GM21515 (cell line): ENCODE measurements at regions not wholly inside any gene's neighbourhood (a gene's known extent, or its start where the extent isn't known, plus 50 kb on each side); places are given as distances from the start of the nearest gene placed in this dataset.

Experiments
- ATAC-seq: cut with Tn5 transposase; IDR thresholded peaks from one replicate; pipeline ENCODE4 v1.9.1; 2021; ENCODE audit not compliant: unreplicated experiment

DNA sequence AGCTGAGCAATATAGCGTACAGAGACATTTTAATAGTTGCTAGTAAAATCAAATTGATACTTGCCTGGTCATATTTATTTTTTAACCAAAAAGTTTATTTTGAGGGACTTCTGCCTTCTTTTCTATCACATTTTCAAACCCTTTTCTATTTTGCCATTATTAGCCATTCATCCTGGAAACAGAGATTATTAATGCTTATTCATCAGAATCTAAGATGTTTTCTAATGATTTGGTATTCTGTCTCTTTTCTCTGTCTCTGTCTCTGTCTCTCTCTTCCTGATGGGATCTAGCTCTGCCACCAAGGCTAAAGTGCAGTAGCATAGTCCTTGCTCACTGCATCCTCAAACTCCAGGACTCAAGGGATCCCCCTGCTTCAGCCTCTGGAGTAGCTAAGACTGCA is 871.3 kb upstream of the CDH8 start:
- no peak for ATAC-seq

- ATAC-seq: no peak
These were observed 867.8 kb upstream of the CDH8 start for GRCh38 chr16:62903961-62904502.

- no peak for ATAC-seq
These were observed 863.5 kb upstream of the CDH8 start for GRCh38 chr16:62899737-62900136.

DNA sequence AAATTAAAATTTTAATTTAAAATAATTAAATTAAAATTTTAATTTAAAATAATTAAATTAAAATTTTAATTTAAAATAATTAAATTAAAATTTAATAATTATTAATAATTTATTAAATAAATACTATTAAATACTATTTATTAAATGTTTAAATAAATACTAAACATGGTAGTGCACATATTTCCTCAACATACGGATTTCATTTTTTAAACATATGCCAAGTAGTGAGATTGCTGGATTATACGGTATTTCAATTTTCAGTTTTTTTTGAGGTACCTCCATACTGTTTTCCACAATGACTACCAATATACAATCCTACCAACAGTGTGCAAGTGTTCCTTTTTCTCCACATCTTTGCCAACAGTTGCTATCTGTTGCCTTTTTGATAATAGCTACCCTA is 852.9 kb upstream of the CDH8 start:
- no peak for ATAC-seq

DNA sequence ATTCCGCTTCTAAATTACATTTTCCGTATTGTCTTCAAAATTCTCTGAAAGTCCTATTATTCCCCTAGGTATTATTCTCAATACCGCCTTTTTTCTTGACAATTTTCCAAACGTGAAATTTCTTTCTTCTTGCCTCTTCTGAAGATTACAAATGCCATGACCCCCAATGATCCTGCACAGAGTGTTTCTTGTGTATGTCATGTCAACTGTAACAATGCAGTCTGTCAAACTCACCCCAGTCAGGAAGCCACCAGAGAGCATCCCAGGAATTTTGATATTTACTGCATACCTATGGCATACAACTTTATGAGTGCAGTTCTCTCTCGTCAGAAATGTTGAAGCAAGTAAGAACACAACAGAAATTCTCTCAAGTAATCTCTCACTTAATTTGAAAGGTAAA is 847.3 kb upstream of the CDH8 start:
- no peak for ATAC-seq

- no peak for ATAC-seq
These were observed 846.4 kb upstream of the CDH8 start for GRCh38 chr16:62882552-62883221.

- ATAC-seq: no peak
These were observed 839.9 kb upstream of the CDH8 start for GRCh38 chr16:62876133-62876532.

DNA sequence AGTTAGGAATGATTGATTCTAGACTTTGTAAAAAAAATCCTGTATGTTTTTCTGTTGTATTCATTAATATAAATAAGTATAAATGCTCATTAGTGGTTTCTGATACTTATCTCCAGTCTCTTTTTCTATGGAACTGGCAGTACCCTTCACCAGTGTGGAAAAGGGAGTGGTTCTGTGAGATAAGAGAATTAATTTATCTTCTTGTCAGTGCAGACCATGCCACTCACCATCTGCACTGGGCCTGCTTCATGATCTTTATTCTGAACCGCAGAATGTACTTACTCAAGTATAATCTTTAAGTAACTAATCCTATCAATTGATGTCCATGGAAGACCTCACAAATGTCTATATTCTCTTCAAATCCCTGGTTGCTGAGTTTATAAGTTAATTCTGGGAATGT is 836.1 kb upstream of the CDH8 start:
- ATAC-seq: no peak

DNA sequence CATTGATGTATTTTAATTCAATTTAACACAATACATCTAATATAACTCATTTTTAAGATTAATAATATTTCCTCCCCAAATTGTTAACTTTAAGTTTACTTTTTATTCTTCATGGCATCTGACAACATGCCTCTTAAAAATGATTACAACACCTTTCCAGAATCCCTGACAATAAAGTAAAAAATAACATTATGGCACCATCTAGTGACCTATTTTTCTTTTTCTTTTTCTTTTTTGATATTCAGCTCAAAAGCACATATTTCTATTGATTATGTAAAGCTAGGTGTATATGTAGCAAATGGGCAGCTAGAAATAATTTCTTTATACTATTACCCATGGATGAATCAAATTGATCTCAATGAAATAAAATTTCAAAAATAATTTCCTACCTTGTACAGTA is 834.3 kb upstream of the CDH8 start:
- ATAC-seq: no peak

DNA sequence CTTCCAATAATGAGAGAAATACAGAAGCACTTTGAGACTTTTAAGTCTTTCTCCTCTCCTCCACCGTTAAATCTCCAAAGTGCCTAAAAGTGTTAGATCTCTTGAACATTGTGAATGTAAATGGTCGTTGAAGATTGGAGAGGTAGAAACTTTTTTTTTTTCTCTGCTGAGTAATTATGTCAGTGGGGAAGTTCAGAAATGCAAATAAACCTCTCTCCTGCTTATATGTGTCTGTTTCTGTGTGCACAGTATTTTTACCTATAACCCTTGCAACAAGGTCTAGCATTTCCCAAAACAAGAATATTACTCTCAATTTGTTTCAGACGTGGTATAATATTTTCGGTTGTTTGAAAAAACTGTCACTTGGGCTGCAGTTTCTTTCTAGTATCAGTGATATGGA is 833.6 kb upstream of the CDH8 start:
- ATAC-seq: no peak

DNA sequence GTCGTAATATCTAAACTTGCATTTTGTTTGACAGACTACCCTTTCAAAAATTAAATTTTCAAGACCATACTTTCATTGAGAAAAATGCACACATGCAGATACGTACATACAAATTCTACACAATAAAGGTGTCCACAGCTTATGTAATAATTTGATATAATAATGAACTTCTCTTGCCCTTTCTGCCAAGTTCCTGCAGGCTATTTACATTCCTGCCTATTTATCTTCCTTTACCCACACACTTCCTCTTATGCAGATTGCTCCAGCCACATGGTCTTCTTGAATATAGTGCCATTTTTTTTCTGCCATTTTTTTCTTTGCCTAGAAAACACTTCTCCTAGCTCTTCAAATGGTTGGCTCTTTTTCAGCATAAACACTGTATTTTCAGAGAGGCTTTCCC is 826.9 kb upstream of the CDH8 start:
- no peak for ATAC-seq

GRCh38 chr16:62853887-62854286 is 817.6 kb upstream of the CDH8 start:
- no peak for ATAC-seq

- no peak for ATAC-seq
These were observed 810.3 kb upstream of the CDH8 start for GRCh38 chr16:62846399-62847057.

GRCh38 chr16:62832214-62832613 is 796.0 kb upstream of the CDH8 start:
- ATAC-seq: no peak

GRCh38 chr16:62831235-62831850 is 795.1 kb upstream of the CDH8 start:
- no peak for ATAC-seq

- ATAC-seq: no peak
These were observed 793.4 kb upstream of the CDH8 start for GRCh38 chr16:62829607-62830006.

DNA sequence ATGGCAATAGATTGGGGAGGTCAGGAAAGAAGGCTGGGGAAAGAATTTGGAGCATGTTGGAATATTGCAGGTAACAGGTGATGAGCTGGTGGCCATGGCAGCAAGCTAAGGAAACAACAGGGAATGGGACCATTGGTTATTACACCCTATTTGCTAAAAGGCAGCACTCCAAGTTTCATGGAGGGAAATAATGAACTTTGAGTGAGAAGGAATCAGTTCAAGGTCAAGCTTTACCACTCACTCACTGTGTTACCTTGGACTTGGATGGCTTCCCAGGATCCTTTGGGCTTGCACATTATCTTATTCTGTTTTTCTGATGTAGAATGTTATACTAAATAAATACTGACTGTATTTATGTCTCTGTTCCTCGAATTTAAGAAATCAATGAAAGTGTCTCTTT is 792.8 kb upstream of the CDH8 start:
- ATAC-seq: no peak

DNA sequence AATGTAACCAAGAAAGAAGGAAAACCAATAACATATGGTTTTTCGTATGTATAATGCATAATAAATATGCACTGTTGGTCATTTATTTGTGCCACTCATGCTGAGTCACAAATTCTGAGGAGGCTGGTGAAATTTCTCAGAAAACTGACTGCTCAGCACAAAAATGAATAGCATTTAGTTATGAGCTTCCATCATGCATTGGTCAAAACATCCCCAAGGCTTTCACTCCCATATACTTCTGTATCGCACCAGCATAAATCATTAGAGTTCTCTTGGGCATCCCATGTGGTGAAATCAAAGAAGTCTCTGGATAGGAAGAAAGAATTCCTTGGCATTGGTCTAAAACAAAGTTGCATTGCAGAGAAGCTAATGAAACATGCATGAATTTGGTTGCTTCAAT is 785.6 kb upstream of the CDH8 start:
- ATAC-seq: no peak

DNA sequence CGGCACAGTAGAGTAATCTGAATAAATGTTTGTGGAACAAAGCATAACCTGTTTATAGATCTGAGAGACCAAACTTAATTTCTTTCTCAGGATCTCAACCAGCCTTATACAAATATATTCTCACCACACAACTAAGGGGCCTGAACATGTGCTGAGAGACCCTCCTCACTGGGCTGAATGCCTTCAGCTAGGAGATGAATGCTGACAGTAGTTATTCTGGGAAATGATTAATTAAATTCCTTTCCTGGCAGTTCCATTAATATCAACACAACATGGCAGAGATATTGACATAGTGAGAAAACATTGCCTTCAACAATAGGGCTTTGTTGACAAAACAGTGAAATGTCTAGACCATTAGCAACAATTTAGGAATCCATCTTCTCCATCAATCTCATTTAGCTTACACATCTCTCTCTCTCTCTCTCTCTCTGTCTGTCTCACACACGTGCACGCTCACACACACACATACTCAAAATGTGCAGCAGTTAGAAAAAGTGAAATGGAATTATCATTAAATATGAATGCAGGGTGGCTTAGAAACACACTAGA is 780.8 kb upstream of the CDH8 start:
- ATAC-seq: no peak

DNA sequence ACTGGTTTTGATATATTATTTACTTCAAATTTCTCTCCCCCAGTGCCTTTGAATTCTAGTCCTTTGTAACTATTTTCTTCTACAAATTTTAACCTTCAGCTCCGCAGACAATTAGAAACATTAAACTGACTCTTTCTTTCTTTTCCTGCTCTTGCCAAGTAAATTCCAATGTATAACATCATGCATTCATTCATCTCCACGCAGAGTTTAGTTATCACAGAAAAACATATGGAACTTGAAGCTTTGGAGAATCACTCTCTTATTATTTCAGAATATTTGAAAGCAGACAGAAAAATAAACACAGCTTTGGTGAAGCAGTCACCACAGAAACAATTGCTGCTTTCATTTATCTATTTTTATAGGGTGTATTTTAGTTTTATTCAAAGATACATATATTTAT is 778.7 kb upstream of the CDH8 start:
- ATAC-seq: no peak

DNA sequence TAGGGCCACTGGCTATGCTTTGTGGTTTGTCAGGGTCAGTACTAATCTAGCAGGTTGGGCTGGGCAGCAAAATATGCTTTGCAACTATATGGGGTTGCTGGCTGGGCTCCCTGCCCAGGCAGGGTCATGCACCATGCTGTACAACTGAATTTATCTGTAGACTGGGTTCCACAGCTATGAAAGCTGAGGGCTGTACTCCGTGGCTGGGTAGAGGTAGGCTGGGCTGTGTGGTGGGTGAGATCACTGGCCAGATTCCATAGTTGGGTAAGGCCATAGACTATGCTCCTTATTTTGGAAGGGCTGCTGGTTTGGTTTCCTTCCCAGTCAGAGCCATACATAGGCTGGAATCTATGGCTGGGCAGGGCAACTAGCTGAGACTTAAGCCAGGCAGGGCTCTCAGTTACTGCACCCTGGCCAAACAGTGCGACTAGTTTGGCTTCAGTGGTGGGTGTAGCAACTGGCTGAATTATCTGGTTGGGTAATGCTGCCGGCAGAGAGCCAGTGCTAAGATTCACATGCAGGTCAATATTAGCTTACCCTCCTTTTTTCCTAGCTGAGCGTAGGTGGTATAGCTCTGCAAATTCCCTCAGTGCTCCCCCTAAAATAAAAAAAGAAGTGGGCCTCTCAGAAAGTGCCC is 769.1 kb upstream of the CDH8 start:
- ATAC-seq: no peak

GRCh38 chr16:62794724-62795123 is 758.5 kb upstream of the CDH8 start:
- ATAC-seq: no peak
